ENCODE measurements at regions not wholly inside any gene's neighbourhood (a gene's known extent, or its start where the extent isn't known, plus 50 kb on each side); places are given as distances from the start of the nearest gene placed in this dataset.
"Not testable (repeated sequence)": the region's sequence is repeated elsewhere in the genome, so short reads cannot be mapped to it uniquely, and the experiment has no call there.

- no peak for TF ChIP-seq EZH2 (IDR thresholded peaks at IDR 0.05; ENCODE audit: borderline replicate concordance, low read depth, low read length, poor library complexity, severe bottlenecking)
- TF ChIP-seq, protein P1, sequence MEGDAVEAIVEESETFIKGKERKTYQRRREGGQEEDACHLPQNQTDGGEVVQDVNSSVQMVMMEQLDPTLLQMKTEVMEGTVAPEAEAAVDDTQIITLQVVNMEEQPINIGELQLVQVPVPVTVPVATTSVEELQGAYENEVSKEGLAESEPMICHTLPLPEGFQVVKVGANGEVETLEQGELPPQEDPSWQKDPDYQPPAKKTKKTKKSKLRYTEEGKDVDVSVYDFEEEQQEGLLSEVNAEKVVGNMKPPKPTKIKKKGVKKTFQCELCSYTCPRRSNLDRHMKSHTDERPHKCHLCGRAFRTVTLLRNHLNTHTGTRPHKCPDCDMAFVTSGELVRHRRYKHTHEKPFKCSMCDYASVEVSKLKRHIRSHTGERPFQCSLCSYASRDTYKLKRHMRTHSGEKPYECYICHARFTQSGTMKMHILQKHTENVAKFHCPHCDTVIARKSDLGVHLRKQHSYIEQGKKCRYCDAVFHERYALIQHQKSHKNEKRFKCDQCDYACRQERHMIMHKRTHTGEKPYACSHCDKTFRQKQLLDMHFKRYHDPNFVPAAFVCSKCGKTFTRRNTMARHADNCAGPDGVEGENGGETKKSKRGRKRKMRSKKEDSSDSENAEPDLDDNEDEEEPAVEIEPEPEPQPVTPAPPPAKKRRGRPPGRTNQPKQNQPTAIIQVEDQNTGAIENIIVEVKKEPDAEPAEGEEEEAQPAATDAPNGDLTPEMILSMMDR (conservative IDR thresholded peaks at IDR 0.05; ENCODE audit: low read depth, low read length) = no peak
- intact Hi-C loops (cut with micrococcal nuclease; ENCODE audit: unreplicated experiment) = no loop called here
- no peak for DNase-seq (ENCODE audit: low spot score)
- Histone ChIP-seq H3K36me3 (ENCODE audit: insufficient read depth, low read length, poor library complexity, severe bottlenecking) (no peaks in the 10 kb centered on the region), H3K4me1 (ENCODE audit: insufficient read depth, low read length, poor library complexity, severe bottlenecking) (no peaks in the 10 kb centered on the region), H3K27ac (ENCODE audit: low read depth, low read length, poor library complexity, severe bottlenecking) (no peak overlapping the region), H3K4me3 (ENCODE audit: low read depth, low read length, poor library complexity, severe bottlenecking) (no peak overlapping the region), H3K9me3 (ENCODE audit: low read depth, low read length, poor library complexity, severe bottlenecking) (no peaks in the 10 kb centered on the region), H3K27me3 (replicated peaks; ENCODE audit: insufficient read depth, low read depth, low read length, poor library complexity) (no peaks in the 10 kb centered on the region)
- CTCF ChIA-PET = no interaction called here
- no TSS peak for BruUV-seq (replicated peaks)
- POLR2A ChIA-PET (ENCODE audit: low non-redundant PET) = no interaction called here
These were observed 562.7 kb upstream of the WSB1 start for GRCh38 chr17:26731005-26731921.

DNA sequence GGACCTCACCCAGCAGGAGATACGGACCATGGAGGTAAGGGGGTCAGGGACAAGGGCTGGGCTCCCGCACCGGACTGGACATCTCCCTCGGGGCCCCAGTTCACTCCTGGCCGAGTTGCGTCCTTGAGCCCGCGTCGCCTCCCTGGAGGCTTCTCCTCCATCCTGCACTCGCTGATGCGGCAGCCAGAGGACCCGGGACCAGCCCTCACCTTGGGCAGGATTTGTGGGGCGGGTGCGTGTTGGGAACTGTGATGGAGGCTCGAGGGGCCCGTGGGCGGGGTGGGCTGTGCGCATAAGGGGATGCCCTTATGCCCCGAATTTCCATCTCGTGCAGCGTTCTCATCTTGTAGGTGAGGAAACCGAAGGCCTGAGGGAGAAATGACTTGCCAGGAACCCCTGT, 562.0 kb upstream of the WSB1 start:
- H3K4me1 ChIP-seq (ENCODE audit: insufficient read depth, low read length, poor library complexity, severe bottlenecking); CTCF ChIA-PET; BruUV-seq (replicated peaks); intact Hi-C loops (cut with micrococcal nuclease; ENCODE audit: unreplicated experiment); H3K36me3 ChIP-seq (ENCODE audit: insufficient read depth, low read length, poor library complexity, severe bottlenecking); H3K27ac ChIP-seq (ENCODE audit: low read depth, low read length, poor library complexity, severe bottlenecking); H3K9me3 ChIP-seq (ENCODE audit: low read depth, low read length, poor library complexity, severe bottlenecking); H3K27me3 ChIP-seq (replicated peaks; ENCODE audit: insufficient read depth, low read depth, low read length, poor library complexity); DNase-seq (ENCODE audit: low spot score); POLR2A ChIA-PET (ENCODE audit: low non-redundant PET); H3K4me3 ChIP-seq (ENCODE audit: low read depth, low read length, poor library complexity, severe bottlenecking): not testable (repeated sequence)

- BruUV-seq (replicated peaks); H3K36me3 ChIP-seq (ENCODE audit: insufficient read depth, low read length, poor library complexity, severe bottlenecking); DNase-seq (ENCODE audit: low spot score); H3K4me3 ChIP-seq (ENCODE audit: low read depth, low read length, poor library complexity, severe bottlenecking); H3K27me3 ChIP-seq (replicated peaks; ENCODE audit: insufficient read depth, low read depth, low read length, poor library complexity); H3K4me1 ChIP-seq (ENCODE audit: insufficient read depth, low read length, poor library complexity, severe bottlenecking); intact Hi-C loops (cut with micrococcal nuclease; ENCODE audit: unreplicated experiment); H3K27ac ChIP-seq (ENCODE audit: low read depth, low read length, poor library complexity, severe bottlenecking); H3K9me3 ChIP-seq (ENCODE audit: low read depth, low read length, poor library complexity, severe bottlenecking); POLR2A ChIA-PET (ENCODE audit: low non-redundant PET); CTCF ChIA-PET: not testable (repeated sequence)
These were observed 559.1 kb upstream of the WSB1 start for GRCh38 chr17:26734775-26735174.

- POLR2A ChIA-PET (ENCODE audit: low non-redundant PET); H3K27me3 ChIP-seq (replicated peaks; ENCODE audit: insufficient read depth, low read depth, low read length, poor library complexity); H3K36me3 ChIP-seq (ENCODE audit: insufficient read depth, low read length, poor library complexity, severe bottlenecking); DNase-seq (ENCODE audit: low spot score); H3K4me1 ChIP-seq (ENCODE audit: insufficient read depth, low read length, poor library complexity, severe bottlenecking); BruUV-seq (replicated peaks); H3K9me3 ChIP-seq (ENCODE audit: low read depth, low read length, poor library complexity, severe bottlenecking); H3K4me3 ChIP-seq (ENCODE audit: low read depth, low read length, poor library complexity, severe bottlenecking); CTCF ChIA-PET; intact Hi-C loops (cut with micrococcal nuclease; ENCODE audit: unreplicated experiment); H3K27ac ChIP-seq (ENCODE audit: low read depth, low read length, poor library complexity, severe bottlenecking): not testable (repeated sequence)
These were observed 557.9 kb upstream of the WSB1 start for GRCh38 chr17:26735977-26736376.
